HG02981 (cell line): ENCODE measurements at regions not wholly inside any gene's neighbourhood (a gene's known extent, or its start where the extent isn't known, plus 50 kb on each side); places are given as distances from the start of the nearest gene placed in this dataset.
A peak's percentile ranks its signal among the peaks of the same experiment; 100 is the strongest.

Source experiments
- ATAC-seq: cut with Tn5 transposase; IDR thresholded peaks from one replicate; pipeline ENCODE4 v1.9.1; 2021; ENCODE audit warnings: mild to moderate bottlenecking, moderate library complexity; ENCODE audit not compliant: unreplicated experiment

DNA sequence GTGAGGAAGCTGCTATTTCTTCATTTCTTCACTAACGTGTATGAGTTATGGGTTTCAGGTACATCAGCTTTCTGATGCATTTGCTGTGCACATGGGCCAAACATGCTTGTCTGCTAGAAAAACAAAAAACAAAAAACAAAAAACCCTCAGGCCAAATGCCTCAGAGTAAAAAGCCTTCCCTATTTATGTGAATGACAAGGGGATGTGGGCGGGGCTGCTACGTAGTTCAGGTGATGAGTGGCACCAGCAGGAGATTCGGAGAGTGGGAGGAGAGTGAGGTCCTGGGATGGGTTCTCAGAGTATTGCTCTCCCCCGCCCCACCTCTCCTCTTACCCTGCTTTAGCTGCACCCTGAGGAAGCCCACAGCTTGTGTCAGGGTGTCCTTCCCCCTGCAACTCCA is 596.8 kb upstream of the JAG1 start:
- ATAC-seq = no peak

DNA sequence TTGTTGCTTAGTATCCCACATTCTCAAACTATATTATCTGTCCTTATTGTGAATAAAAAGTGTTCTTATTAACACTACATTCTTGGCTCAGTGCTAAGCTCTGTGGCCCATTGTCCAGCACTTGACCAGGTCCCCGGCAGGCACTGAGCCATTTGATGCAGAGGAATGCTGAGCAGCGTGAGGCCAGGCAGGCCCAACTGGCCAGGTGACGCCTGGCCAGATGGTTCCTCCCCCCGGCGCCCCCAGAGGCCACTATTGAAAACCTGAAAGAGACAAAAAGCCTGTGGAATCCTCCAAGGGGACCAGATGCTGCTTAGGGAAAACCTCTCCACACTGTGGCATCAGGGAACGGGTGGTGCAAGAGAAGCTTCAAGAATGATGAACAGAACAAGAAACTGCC is 597.5 kb upstream of the JAG1 start:
- ATAC-seq = no peak

- ATAC-seq = no peak
Measured at GRCh38 chr20:11271920-11272594, 598.3 kb upstream of the JAG1 start.

DNA sequence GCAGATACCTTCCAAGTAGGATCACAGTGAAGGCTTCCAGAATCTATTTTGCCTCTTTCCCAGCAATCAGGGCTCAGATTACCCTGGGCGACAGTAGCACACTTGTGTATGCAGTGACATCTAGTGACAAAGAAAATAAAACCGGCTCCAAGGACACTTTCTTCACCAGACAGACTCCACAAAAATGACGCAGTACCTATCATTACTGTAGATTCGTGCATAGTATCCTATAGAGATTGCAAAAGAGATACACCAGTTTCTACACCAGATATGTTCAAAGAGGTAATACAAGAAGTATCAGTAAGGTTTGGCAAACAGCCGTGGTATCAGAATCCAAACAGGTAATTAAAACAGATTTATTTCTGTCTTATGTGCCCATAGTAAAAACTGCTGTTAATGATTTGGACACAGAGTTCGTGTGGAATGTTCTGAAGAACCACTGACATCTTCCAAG is 600.4 kb upstream of the JAG1 start:
- ATAC-seq = peak; percentile 59

DNA sequence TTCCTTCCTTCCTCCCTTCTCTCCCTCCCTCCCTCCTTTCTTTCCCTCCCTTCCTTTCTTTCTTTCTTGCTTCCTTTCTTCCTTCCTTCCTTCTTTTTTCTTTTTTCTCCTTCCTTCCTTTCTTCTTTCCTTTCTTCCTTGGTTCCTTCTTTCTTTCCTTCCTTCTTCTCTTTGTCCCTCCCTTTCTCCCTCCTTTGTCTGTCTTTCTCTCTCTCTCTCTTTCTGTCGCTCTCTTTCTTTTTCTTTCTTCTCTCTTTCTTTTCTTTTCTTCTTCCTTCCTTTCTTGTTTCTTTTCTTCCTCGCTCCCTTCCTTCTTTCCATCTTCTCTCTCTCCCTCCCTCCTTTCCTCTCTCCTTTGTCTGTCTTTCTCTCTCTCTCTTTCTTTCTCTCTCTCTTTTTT is 601.9 kb upstream of the JAG1 start:
- ATAC-seq = no peak

DNA sequence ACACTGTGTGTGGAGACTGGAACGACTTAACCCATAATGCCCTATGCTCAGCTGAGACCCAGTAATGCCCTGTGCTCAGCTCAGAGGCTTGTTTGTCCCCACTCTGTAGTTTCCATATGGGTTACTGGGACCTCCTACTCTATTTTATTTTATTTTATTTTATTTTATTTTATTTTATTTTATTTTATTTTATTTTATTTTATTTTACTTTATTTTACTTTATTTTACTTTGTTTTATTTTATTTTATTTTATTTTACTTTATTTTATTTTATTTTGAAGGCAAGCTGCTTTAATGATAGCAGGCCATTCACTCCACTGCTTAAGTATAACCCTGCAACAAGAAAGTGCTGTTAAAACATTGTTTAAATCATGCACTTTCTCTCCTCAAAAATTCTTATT is 603.4 kb upstream of the JAG1 start:
- ATAC-seq = no peak

GRCh38 chr20:11277858-11278257 is 604.1 kb upstream of the JAG1 start:
- ATAC-seq = no peak

DNA sequence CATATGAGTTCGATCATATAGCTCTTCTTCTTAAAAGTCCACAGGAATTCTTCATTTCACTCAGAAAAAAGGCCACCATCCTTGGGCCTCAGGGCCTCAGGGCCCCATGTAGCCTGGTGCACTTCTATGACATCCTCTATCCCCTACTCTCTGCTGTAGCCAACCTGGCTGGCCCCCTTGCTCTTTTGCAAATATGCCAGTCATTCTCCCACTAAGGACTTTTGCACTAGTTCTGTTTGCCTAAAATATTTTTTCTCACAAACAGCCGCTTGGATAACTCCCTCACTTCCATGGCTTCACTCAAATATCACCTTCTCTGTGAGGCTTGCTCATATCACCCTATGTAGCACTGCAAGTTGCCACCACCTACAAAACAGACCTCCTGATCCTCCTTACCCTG is 604.7 kb upstream of the JAG1 start:
- no peak for ATAC-seq

DNA sequence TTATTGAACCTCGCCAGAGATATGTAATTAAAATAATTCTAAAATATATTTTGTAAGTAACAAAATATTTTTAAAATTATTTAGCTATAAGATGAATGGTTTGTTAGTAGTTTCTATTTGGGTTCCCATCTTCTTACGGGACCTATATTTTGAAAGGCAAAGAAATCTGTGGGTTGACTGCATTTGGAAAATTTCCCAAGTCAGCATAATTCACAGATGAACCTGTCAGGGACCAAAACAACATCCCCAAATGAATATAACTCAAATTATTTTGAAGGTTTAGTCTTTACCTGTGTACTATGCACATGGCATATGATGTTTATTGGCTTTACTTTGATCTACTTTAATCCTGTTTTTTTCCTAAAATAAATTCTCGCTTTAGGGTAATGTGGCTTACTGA is 607.4 kb upstream of the JAG1 start:
- no peak for ATAC-seq

GRCh38 chr20:11281768-11282167 is 608.0 kb upstream of the JAG1 start:
- ATAC-seq = no peak

DNA sequence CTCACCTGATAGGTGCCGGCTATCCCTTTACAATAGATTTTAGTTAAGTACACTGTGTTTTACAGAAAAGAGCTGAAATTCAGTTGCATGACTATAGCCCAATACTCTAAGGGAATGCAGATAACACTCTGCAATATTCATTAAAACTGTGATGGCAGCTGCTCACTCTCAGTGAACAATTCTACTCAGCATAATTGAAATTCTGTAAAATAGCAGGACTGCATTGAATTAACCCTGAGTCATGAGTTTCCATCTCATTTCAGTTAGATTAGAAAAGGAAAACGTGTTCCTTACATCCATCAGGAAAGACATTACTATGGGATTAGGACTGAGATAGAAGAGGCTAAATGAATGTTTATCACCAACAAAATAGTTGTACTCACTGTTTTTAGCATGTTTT is 613.3 kb upstream of the JAG1 start:
- ATAC-seq = no peak

GRCh38 chr20:11296221-11296620 is 621.5 kb upstream of the BTBD3 start:
- ATAC-seq = no peak

GRCh38 chr20:11296951-11297350 is 620.7 kb upstream of the BTBD3 start:
- no peak for ATAC-seq

DNA sequence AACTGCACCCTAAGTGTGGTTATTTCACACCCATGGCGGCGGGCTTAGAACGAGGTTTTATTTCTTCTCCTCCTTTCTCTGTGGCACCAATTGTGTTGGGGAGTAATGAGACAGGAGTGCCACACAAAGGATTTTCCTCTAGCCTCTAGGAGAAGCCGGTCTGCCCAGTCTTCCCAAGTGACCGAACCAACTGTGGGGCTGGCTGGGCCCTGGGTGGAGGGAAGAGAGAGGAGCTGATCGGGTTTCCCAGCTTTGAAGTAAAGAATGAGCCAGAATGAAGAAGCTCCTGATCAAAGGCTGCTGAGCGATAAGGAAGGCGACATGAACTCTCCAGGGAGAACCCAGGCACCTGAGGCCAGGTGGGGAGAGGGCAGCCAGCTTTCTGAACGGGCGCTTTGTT is 616.0 kb upstream of the BTBD3 start:
- no peak for ATAC-seq

GRCh38 chr20:11302436-11302835 is 615.3 kb upstream of the BTBD3 start:
- ATAC-seq = no peak

GRCh38 chr20:11304795-11305194 is 612.9 kb upstream of the BTBD3 start:
- ATAC-seq = no peak

- ATAC-seq = no peak
Measured at GRCh38 chr20:11305406-11305805, 612.3 kb upstream of the BTBD3 start.

GRCh38 chr20:11311659-11312224 is 606.0 kb upstream of the BTBD3 start:
- ATAC-seq = no peak

DNA sequence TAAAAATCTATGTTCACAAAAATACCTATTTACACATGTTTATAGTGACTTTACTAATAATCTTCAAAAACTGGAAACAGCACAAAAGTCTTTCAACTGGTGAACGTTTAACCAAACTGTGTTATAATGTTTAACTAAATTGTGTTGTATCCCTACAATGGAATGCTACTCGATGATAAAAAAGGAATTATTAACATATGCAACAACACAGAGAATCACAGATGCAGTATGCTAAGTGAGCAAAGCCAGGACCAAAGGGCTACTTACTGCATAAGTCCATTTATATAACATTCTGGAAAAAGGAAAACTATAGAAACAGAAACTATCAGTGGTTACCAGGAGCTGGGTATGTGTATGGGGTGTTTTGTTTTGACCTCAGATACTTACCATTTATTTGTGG is 602.2 kb upstream of the BTBD3 start:
- ATAC-seq = no peak

DNA sequence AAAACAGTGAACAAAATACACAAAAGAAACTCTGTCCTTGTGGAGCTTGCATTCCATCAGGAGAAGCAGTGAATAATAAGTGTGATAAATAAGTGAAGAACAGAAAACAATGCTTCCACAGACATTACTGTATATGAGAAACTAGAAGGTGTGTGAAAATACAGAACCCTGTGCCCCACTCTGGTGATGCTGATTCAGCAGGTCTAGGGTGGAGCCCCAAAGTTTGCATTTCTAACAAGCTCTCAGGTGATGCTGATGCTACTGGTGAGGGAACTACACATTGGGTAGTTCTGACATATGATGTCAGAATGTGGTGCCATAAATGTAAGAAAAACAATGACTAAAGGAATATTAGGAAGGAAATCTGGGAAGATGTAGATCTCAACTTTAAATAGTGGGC is 601.4 kb upstream of the BTBD3 start:
- ATAC-seq = no peak

GRCh38 chr20:11320033-11320432 is 597.7 kb upstream of the BTBD3 start:
- ATAC-seq = no peak

- ATAC-seq = no peak
Measured at GRCh38 chr20:11323816-11324215, 593.9 kb upstream of the BTBD3 start.

- ATAC-seq = no peak
Measured at GRCh38 chr20:11324990-11325389, 592.7 kb upstream of the BTBD3 start.
